Keratinocyte (primary cell): ENCODE measurements at regions not wholly inside any gene's neighbourhood (a gene's known extent, or its start where the extent isn't known, plus 50 kb on each side); places are given as distances from the start of the nearest gene placed in this dataset.
A peak's percentile ranks its signal among the peaks of the same experiment; 100 is the strongest.

Source experiments
- DNase-seq: peaks from one replicate; pipeline ENCODE4 v3.0.0-alpha.2; 2011; ENCODE audit warnings: low read depth, missing footprints, low spot score
- FAIRE-seq: peaks from 2 replicates; lab custom pipeline; 2011; peaks lifted over from hg19 to GRCh38; lab: Jason Lieb, UNC
- H2AFZ ChIP-seq: 2 replicates; pipeline ENCODE4 v1.6.0; 2012; ENCODE audit warnings: low read length, control low read depth, inconsistent platforms; ENCODE audit not compliant: control insufficient read depth
- H3K27ac ChIP-seq: 2 replicates; pipeline ENCODE4 v1.5.1; 2011; ENCODE audit warnings: low read length; ENCODE audit not compliant: control insufficient read depth, insufficient read depth
- H3K27me3 ChIP-seq: 3 replicates; pipeline ENCODE4 v1.6.0; 2011; ENCODE audit warnings: low read length; ENCODE audit not compliant: control insufficient read depth, insufficient read depth; ENCODE audit errors: extremely low read depth
- H3K36me3 ChIP-seq, 2 experiments: 2 replicates in 1 of 2; 3 replicates in 1 of 2; pipeline ENCODE4 v1.5.1; 2011; ENCODE audit warnings: low read length in 2 of 2, mild to moderate bottlenecking in 1 of 2; ENCODE audit not compliant: control insufficient read depth in 2 of 2, insufficient read depth in 2 of 2; ENCODE audit errors: extremely low read depth in 1 of 2
- H3K4me1 ChIP-seq: 3 replicates; pipeline ENCODE4 v1.5.1; 2011; ENCODE audit warnings: low read length; ENCODE audit not compliant: control insufficient read depth, insufficient read depth; ENCODE audit errors: extremely low read depth
- H3K4me2 ChIP-seq: 3 replicates; pipeline ENCODE4 v1.6.0; 2011; ENCODE audit warnings: low read depth, low read length; ENCODE audit not compliant: control insufficient read depth, insufficient read depth; ENCODE audit errors: extremely low read depth
- H3K4me3 ChIP-seq, 3 experiments: fragments of 200-600 bp in 1 of 3; sonication (generic) in 1 of 3; 2 replicates in 2 of 3; 3 replicates in 1 of 3; pipeline ENCODE4 v1.5.1; 2011 to 2016; ENCODE audit warnings: low read length in 3 of 3, mild to moderate bottlenecking in 3 of 3, control low read depth in 2 of 3, inconsistent platforms in 1 of 3, low read depth in 1 of 3, mixed read lengths in 1 of 3, mixed run types in 1 of 3, moderate library complexity in 1 of 3; ENCODE audit not compliant: control insufficient read depth in 2 of 3, insufficient read depth in 2 of 3; ENCODE audit errors: extremely low read depth in 1 of 3
- H3K79me2 ChIP-seq: 2 replicates; pipeline ENCODE4 v1.6.0; 2012; ENCODE audit warnings: low read length; ENCODE audit not compliant: control insufficient read depth, insufficient read depth
- H3K9ac ChIP-seq: 3 replicates; pipeline ENCODE4 v1.6.0; 2011; ENCODE audit warnings: low read length; ENCODE audit not compliant: control insufficient read depth, insufficient read depth; ENCODE audit errors: extremely low read depth
- H3K9me1 ChIP-seq: 3 replicates; pipeline ENCODE4 v1.6.0; 2011; ENCODE audit warnings: low read length; ENCODE audit not compliant: control insufficient read depth, insufficient read depth; ENCODE audit errors: extremely low read depth
- H3K9me3 ChIP-seq: 2 replicates; pipeline ENCODE4 v1.5.1; 2012; ENCODE audit warnings: low read depth, low read length; ENCODE audit not compliant: control insufficient read depth
- H4K20me1 ChIP-seq: 3 replicates; pipeline ENCODE4 v1.6.0; 2011; ENCODE audit warnings: low read length; ENCODE audit not compliant: control insufficient read depth, insufficient read depth; ENCODE audit errors: extremely low read depth
- EZH2 ChIP-seq: IDR thresholded peaks from one replicate; pipeline ENCODE4 v1.6.1; 2012; ENCODE audit warnings: inconsistent platforms, mild to moderate bottlenecking, low read length, moderate library complexity
- dilution Hi-C: fragments of 300-500 bp; cut with MboI; formaldehyde crosslinking; loops from one replicate; pipeline ENCODE4 v1.7.0; 2020; ENCODE audit warnings: low sequenced_read_pairs; ENCODE audit not compliant: extremely low pct_ligation_motif_present
- TF ChIP-seq, protein P1 (sequence below), 3 experiments: IDR thresholded peaks in 1 of 3; conservative IDR thresholded peaks in 1 of 3; optimal IDR thresholded peaks in 1 of 3; 2 replicates in 2 of 3; 3 replicates in 1 of 3; pipeline versions ENCODE3 to v1.5.1; 2011; ENCODE audit warnings: low read length in 3 of 3, mild to moderate bottlenecking in 3 of 3, moderate library complexity in 2 of 3, control low read depth in 1 of 3, inconsistent platforms in 1 of 3; ENCODE audit not compliant: insufficient read depth in 2 of 3; ENCODE audit errors: extremely low read depth in 1 of 3

DNA sequence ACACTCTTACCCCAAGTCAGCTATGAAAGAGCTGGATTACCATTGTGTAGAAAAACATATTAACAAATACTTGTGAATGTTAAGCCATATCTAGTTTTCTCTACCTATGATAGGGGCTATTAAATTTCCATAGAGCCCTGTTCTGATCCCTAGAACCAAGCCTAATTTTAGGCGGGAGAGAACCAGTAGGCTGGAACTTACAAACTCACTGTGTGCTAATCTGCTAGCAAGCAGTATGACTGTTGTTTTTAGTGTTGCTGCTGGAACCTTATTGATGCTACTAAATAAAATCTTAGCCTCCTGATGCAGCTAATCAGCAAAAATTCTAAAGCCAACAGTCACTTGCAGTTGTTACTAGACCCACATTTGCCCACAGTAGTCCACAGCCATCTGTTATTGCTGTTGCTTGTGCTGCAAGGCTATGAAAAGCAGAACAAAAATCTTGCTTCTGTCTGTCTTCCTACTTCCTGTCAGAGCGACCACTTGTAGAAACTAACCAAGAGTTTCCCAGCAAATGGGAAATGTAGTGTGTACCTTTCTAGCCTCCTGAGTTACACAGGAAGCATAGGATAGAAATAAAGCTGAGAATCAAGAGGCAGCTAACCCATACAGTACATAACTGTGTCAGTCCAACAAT, 368.4 kb downstream of the ARL4A start:
- no peaks in the 10 kb centered on the region for H4K20me1 ChIP-seq
- H3K4me2 ChIP-seq = no peak overlapping the region
- FAIRE-seq = no peak
- no peaks in the 10 kb centered on the region for H3K27me3 ChIP-seq
- H2AFZ ChIP-seq = peak overlapping the region; percentile 73
- H3K9me1 ChIP-seq = no peaks in the 10 kb centered on the region
- no peak for DNase-seq
- H3K79me2 ChIP-seq = no peaks in the 10 kb centered on the region
- no peaks in the 10 kb centered on the region for H3K36me3 ChIP-seq
- H3K27ac ChIP-seq = no peak overlapping the region
- H3K4me3 ChIP-seq = no peak overlapping the region
- TF ChIP-seq, protein P1, sequence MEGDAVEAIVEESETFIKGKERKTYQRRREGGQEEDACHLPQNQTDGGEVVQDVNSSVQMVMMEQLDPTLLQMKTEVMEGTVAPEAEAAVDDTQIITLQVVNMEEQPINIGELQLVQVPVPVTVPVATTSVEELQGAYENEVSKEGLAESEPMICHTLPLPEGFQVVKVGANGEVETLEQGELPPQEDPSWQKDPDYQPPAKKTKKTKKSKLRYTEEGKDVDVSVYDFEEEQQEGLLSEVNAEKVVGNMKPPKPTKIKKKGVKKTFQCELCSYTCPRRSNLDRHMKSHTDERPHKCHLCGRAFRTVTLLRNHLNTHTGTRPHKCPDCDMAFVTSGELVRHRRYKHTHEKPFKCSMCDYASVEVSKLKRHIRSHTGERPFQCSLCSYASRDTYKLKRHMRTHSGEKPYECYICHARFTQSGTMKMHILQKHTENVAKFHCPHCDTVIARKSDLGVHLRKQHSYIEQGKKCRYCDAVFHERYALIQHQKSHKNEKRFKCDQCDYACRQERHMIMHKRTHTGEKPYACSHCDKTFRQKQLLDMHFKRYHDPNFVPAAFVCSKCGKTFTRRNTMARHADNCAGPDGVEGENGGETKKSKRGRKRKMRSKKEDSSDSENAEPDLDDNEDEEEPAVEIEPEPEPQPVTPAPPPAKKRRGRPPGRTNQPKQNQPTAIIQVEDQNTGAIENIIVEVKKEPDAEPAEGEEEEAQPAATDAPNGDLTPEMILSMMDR (optimal IDR thresholded peaks at IDR 0.05 in 1 of 3, IDR thresholded peaks at IDR 0.05 in 1 of 3, conservative IDR thresholded peaks at IDR 0.05 in 1 of 3; ENCODE audit: extremely low read depth in 1 of 3, insufficient read depth in 2 of 3, low read length in 3 of 3) = no peak
- no peak for TF ChIP-seq EZH2
- H3K9ac ChIP-seq = no peak overlapping the region
- peaks cover under 1% of the 10 kb centered on the region for H3K4me1 ChIP-seq
- no peaks in the 10 kb centered on the region for H3K9me3 ChIP-seq
- dilution Hi-C loops = no loop called here

DNA sequence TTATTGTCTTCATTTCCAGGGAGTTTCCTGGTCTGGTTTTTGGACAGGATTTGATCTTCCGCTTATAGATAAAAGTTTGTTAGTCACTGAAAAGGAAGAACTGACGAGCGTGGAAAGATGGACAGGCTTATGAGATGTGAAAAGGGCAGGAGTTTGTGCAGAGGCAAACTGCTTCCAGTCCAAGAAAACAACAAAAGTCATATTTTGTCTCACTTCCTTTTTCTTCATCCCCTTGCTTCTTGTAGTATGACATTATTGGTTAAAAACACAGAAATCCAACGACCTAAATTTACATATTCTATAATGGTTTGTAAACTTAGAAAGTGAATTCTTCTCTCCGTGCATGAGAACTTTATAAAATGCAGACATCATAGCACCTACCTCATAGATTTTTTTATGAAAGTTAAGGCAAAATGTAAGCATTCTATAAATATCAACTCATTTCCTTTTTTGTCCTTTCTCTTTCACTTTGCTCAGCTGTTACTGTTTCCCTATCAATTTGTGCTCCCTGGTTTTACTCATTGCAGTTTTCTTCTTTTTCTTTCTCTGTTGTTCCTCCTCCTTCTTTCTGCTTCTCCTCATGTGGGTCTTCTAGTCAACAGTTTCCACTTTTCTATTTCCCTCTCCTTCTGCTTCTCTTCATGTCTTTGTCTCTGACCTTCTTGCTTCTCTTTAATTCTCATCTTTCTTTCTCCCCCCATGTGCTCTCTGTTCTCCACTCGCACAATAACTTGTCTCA, 370.2 kb downstream of the ARL4A start:
- Histone ChIP-seq H3K4me2 (peak overlapping the region; percentile 40), H3K9me1 (no peaks in the 10 kb centered on the region), H3K9ac (no peak overlapping the region), H4K20me1 (no peaks in the 10 kb centered on the region), H3K36me3 (no peaks in the 10 kb centered on the region), H3K79me2 (no peaks in the 10 kb centered on the region), H3K4me1 (no peaks in the 10 kb centered on the region), H3K9me3 (no peaks in the 10 kb centered on the region), H3K27ac (no peak overlapping the region), H2AFZ (peak overlapping the region; percentile 49), H3K4me3 (no peak overlapping the region), H3K27me3 (no peaks in the 10 kb centered on the region)
- TF ChIP-seq, protein P1 (optimal IDR thresholded peaks at IDR 0.05 in 1 of 3, IDR thresholded peaks at IDR 0.05 in 1 of 3, conservative IDR thresholded peaks at IDR 0.05 in 1 of 3; ENCODE audit: extremely low read depth in 1 of 3, insufficient read depth in 2 of 3, low read length in 3 of 3) = no peak
- TF ChIP-seq EZH2 = no peak
- dilution Hi-C loops = no loop called here
- DNase-seq (no peak), FAIRE-seq (no peak)
